Sciatic nerve (tissue), 2 donors: ENCODE measurements at regions not wholly inside any gene's neighbourhood (a gene's known extent, or its start where the extent isn't known, plus 50 kb on each side); places are given as distances from the start of the nearest gene placed in this dataset.

Experiments
- ATAC-seq: fragments of 200-7000 bp; cut with Tn5 transposase; one replicate; pipeline ENCODE4 v1.9.1; 2020; ENCODE audit warnings: mild to moderate bottlenecking, moderate library complexity
- DNase-seq: peaks from one replicate; pipeline ENCODE4 v3.0.0-alpha.2; 2020; ENCODE audit warnings: low spot score
- intact Hi-C: fragments of 100-400 bp; cut with DNase I; formaldehyde crosslinking; loops from one replicate; pipeline ENCODE4 v1.14.2; 2022
- donor health status: DM: no; HTN: no; CAD: no.
- donor health status: DM: no; HTN: no; CAD: no.

DNA sequence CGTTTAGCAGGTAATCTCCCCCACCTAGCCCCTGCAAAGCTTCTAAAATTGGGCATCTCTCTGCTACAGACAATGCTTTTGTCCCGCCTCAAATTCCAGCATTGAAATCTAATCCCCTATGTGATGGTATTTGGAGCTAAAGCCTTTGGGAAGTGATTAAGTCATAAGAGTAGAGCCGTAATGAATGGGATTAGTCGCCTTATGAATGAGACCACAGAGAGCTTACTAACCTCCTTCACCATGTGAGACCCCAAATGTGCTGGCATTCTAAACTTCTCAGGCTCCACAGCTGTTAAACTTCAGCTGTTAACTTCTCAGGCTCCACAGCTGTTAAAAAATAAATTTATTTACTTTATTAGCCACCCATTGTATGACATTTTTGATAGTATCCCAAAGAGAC lies 374.2 kb upstream of the BCHE start:
- intact Hi-C loops = no loop called here
- DNase-seq = no peak

DNA sequence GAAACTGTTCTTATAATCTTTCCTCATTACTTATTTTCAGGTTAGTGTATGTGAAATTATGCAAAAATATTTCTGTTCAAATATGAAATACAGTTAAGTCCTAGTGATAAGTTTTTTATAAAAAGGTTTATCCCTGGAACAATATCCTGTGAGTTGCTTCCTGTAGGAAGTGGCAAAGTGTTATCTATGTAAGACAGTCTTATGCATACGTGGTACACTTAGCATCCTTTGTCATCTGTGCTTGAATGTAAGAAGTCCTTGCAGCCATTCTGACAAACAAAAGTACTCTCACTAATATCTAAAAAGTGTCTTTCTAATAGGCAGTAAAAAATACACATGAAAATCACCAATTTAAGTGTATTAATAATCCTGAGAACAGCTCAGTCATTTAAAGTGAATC lies 372.5 kb upstream of the BCHE start:
- no peak for ATAC-seq
- DNase-seq = no peak
- intact Hi-C loops = no loop called here

More for the DNA sequence above, 374.2 kb upstream of the BCHE start:
- no peak for ATAC-seq

DNA sequence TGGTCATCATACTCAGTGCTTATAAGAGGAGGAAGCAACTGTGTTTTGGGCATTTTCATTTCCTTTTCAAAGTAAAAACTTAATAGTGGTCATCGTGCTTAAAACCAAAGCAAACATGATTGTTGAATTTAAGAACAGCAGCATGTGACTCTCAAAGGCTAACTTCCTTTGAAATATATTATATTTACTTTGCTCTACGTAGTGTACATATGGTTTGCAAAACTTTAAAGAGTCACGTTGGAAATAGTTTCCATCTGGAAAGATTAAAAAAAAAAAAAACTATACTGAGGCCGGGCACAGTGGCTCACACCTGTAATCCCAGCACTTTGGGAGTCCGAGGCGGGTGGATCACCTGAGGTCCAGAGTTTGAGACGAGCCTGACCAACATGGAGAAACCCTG lies 367.9 kb upstream of the BCHE start:
- intact Hi-C loops = no loop called here
- no peak for ATAC-seq
- DNase-seq = no peak

DNA sequence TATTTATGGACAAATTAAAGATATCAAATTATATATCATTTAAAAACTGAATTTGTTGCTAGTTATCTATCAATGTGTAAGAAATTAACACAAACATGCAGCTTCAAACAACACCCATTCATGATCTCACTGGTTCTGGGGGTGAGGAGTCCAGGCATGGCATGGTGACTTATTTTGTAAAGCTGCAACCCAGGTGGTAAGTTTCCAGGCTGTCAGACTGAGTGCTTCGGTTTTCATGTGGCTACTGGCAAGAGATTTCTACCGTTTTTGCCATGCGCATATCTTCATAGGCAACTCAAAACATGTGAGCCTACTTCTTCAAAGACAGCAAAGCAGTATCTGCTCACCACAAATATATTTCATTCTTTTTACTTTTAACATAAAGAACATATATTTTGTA lies 364.3 kb upstream of the BCHE start:
- intact Hi-C loops = no loop called here
- DNase-seq (no peak), ATAC-seq (no peak)

DNA sequence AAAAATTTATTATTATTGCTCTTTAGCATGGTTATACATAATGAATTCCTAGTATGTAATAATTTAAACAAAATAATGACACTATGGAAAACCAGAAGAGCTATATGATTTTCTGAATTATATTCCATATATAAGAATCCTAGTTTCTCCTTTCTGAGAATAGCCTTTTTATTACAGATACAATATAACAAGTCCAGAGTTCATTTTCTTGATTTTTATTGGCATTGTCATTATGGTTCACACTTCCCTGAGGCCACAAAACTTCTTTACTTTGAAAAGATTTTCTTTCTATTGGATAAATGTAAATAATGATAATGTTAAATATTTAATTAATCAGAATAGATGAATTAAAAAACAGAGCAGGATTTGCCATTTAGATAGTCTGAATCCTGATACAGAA lies 362.3 kb upstream of the BCHE start:
- intact Hi-C loops = no loop called here
- no peak for ATAC-seq
- no peak for DNase-seq

DNA sequence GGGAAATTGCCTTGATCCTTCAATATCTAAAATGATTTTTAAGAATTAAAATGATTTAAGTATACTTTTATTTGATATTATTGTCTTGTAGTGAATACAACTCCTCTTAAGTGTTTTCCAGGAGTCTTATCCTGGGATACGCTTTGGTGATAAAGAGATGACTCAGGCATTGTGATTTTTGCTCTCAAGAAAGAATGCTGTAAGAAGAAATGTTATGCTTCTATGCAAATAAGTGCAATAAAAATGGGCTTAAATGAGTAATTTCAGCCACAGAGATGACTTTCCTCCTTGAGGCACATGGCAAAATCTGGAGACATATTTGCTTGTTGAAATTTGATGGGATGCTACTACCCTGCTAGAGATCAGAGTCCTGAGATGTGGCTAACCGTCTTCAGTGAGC lies 358.6 kb upstream of the BCHE start:
- ATAC-seq (no peak), DNase-seq (no peak)
- intact Hi-C loops = no loop called here

DNA sequence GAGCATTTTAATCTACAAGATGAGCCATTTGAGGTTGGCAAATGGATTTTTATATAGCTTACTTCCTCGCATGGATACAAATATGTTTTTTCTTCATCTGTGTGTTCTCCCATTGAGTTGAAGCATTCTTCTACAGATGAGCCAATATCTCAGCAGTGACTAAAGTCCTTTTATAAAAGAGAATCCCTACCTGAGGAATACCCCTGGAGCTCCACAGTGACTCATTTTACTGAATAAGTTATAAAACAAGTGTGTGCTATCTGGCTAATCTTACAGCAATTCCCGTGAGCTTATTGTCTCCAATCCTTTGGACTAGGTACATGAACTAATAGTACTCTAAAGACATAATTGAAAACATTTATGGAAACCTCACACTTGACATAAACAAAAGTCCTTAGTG lies 354.2 kb upstream of the BCHE start:
- ATAC-seq (no peak), DNase-seq (no peak)
- intact Hi-C loops = no loop called here

DNA sequence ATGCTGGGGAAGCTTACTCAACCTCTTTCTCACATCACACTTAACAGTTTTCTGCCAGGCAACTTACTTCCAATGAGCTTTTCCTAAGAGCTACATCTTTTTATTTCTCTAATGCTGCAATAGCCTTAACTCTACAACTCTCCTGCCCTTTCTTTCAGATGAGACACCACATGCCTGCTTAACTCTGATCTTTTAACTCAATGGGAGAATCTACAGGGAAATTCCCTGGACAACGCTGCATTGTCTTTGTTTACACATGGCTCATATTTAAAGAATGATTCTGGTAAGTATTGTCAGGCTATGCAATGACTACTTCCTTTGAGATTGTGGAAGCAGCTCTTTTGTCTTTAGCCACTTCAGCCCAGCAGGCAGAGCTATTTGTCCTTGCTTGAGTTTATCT lies 353.1 kb upstream of the BCHE start:
- intact Hi-C loops = no loop called here
- ATAC-seq (no peak), DNase-seq (no peak)

DNA sequence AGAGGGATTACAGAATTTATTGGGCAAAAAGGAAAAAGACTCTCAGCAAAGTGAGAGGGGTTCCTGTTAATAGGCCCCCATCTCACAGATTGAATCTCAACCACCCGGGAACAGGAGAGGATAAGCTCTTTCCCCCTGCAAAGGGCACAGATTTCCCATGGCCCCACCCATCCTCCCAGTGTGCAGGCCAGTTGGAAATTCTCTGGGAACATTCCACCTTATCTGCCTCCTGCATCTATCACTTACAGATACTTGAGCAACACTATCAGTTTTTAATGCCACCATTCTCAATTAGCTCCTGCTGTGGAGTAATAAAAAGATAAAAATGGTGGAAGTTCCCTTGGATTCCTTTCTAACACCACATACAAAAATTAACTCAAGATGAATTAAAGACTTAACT lies 350.0 kb upstream of the BCHE start:
- intact Hi-C loops = no loop called here
- ATAC-seq = no peak

DNA sequence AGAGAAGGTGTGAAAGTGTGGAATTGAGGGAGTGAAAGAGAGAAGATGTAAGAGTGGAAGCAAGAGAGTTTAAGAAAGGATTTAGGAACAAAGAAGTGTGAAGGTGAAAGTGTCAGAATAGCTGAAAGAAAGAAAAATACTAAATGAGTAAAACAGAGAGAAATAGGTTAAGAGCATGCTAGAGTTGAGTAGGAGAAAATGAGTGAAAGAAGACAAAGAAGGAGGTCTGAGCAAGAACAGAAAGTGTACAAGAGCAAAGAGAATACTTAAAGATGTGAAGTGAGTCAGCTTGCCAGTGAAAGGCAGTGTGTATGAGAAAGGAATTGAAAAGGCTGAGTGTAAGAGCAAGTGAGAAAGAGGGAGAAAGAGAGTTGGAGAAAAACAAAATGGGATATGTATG lies 348.8 kb upstream of the BCHE start:
- intact Hi-C loops = no loop called here
- ATAC-seq = no peak
- DNase-seq = no peak

More for the DNA sequence above, 350.0 kb upstream of the BCHE start:
- no peak for DNase-seq

DNA sequence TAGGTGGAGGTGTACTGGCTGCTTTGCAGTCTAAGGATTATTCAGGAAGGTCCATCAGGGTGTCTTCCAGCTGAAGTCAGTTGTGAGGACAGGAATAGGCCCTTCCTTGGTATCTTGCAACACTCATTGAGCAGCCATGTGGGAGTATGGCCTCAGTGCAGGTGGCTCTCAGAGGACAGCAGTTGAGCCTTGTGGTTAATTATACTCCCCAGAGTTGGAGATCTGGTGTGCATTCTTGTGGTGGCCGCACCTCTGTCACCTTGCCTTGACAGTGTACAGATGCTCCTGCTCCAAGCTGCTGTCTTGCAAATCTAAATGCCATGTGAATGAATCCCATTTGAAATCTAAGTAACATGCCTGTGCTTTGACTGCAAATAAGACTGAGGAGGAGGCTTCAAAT lies 339.9 kb upstream of the BCHE start:
- intact Hi-C loops = no loop called here
- ATAC-seq (no peak), DNase-seq (no peak)

DNA sequence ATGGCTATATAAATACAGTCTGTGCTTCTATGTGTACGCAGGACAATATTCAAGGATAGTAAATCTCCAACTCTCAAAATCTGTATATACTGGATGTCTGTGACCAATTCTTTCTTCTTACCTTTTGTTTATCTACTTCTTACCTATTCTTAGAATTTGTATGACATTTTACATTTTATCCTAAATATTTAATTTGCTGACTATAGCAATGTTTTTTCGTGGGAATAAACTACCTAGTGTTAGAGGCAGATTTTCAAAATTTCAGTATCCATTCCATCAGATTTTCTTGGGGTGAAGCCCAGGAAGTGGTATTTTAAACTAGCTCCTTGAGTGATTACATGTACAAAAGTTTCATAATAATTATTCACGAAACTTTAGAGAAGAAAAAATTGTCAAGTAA lies 334.5 kb upstream of the BCHE start:
- DNase-seq (no peak), ATAC-seq (no peak)
- intact Hi-C loops = no loop called here

DNA sequence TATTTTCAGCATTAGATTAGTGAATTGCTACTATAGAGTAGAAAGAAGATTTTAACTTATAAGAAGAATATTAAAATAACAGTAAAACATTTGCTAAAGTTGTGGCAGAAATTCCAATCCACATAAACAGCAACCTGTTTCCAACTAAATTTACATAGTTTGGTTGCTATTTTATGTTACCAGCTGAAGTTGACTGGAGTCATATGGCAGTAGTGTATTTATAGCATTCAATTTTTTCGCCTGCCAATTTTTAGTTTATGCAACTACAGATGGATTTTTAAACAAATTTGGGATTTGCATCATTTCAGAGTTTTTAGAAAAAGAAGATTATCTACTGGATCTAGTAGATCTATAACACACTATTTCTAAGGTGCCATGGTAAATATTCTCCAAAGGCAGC lies 332.5 kb upstream of the BCHE start:
- DNase-seq (no peak), ATAC-seq (no peak)
- intact Hi-C loops = no loop called here

DNA sequence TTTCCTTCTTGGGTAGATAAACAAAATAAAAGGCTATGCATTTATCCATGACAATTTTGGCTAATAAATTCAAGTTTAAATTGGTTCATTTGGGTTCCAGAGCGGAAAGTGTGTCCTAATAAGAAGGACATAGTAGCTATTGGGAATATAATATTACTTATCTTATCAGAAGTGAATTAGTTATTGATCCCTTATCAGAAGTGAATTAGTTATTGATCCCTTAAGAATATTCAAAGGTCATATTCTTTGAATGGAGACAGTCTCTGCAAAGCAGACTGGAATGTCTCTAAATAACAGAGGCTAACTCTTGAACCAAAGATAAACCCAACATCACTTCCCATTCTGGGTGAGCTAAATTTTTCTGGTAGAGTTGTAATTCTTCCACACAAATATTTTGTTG lies 290.7 kb upstream of the BCHE start:
- intact Hi-C loops = no loop called here
- DNase-seq (no peak), ATAC-seq (no peak)

DNA sequence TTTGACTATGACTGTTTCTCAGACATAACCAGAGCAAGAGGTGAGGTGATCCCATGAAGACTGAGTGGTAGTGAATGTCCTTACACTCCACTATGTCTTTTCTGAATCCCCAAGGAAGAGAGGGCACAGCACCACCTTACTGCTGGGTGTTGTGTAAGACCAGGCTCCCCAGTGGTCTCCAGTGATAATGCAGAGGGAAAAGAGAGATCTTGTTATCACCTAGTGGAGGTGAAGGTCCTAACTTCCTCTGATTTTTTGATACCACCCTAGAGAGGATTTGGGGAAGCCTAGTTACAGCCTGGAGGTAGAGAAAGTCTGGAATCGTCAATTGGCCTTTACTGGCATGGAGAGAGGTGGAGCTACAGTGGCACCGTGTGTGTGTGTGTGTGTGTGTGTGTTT lies 288.0 kb upstream of the BCHE start:
- no peak for ATAC-seq
- no peak for DNase-seq
- intact Hi-C loops = no loop called here

DNA sequence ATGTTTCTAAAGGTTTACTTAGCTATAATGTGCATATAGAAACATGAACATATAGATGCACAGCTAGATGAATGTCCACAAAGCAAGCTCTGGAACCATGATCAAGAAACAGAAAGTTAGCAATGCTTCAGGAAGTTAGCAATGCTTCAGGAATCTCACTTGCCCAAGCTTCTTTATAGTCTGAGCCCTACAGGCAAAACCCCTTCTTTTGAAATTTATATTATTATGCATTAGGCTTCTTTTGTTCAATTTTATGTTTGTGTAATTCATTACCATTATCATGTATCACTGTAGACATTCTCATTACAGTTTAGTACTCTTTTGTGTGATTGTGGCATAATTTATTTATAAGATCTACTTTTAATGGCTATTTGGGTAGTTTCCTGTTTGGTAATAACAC lies 286.4 kb upstream of the BCHE start:
- intact Hi-C loops = no loop called here
- ATAC-seq (no peak), DNase-seq (no peak)

DNA sequence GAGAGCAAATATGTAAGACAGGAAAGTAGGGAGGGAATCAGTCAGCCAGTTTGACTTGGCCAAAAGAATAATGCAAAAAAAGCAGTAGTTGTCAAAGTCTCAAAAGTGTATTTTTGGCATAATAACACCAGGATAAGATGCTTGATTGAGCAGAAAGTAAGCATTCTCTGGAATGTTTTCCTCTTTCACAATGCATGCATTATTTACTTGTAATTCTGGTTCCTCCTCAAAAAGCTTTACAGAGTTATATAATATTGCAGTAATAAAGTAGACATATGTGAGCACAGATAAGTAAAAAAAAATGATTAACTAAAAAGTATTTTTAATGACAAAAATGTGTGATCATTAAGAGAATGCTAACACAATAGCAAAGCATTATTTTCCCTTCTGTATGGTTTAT lies 285.9 kb upstream of the BCHE start:
- intact Hi-C loops = no loop called here
- no peak for ATAC-seq
- no peak for DNase-seq

DNA sequence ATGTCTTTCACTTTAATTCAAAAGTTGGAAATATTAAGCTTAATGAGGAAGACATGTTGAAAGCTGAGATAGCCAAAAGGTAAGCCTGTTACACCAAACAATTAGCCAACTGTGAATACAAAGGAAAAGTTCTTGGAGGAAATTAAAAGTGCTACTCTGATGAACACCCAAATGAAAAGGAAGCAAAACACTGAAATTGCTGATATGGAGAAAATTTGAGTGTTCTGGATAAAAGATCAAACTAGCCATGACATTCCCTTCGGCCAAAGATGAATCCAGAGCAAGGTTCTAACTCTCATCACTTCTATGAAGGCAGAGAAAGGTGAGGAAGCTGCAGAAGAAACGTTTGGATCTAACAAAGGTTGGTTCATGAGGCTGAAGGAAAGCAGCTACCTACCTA lies 280.8 kb upstream of the BCHE start:
- intact Hi-C loops = no loop called here
- no peak for DNase-seq
- no peak for ATAC-seq

DNA sequence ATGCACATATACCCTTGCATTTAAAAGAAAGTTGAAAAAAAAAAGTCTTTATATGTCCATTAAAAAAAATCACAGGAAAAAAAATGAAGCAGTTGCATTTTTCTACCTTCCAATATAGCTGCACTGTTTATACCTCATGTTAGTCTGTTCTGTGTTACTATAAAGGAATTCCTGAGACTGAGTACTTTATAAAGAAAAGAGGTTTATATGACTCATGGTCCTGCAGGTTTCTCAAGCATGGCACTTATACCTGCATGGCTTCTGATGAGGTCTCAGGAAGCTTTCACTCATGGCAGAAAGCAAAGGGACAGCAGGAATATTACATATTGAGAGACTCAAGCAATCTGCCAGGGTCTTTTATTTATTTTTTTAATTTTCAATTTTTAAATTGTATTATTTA lies 277.2 kb upstream of the BCHE start:
- ATAC-seq (no peak), DNase-seq (no peak)

DNA sequence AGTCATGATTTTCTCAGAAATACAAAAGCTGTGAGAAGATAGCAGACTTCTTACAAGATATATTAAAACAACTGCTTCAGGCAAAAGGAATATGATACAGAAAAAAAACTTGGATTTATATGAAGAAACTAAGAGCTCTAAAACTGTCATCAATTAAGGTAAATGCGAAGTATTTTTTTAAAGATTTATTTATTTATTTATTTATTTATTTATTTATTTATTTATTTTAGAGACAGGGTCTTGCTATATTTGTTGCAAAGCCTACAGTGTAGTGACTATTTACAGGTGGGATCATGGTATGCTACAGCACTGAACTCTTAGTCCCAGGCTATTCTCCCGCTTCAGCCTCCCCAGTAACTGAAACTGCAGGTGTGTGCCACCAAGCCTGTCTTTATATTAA lies 274.3 kb upstream of the BCHE start:
- intact Hi-C loops = no loop called here
- ATAC-seq (no peak), DNase-seq (no peak)

More for the DNA sequence above, 277.2 kb upstream of the BCHE start:
- intact Hi-C loops = no loop called here

DNA sequence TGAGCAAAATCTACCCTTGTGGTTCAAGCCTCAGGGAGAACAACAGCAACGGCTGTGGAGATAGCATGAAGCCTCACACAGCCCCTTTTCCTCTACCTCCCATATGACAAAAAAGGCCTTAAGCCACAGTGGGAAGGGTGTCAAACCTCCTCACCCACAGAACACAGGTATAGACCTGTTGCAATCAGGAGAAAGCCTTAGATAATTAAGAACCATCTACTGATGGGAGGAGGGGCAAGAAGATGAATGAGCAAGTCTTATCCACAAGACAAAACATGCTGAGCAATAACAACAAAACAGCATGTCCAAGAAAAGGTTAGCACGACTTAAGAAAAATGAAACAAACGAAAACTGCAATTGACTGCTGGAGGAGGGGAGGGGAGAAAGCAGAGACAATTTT lies 272.9 kb upstream of the BCHE start:
- DNase-seq (no peak), ATAC-seq (no peak)
- intact Hi-C loops = no loop called here

DNA sequence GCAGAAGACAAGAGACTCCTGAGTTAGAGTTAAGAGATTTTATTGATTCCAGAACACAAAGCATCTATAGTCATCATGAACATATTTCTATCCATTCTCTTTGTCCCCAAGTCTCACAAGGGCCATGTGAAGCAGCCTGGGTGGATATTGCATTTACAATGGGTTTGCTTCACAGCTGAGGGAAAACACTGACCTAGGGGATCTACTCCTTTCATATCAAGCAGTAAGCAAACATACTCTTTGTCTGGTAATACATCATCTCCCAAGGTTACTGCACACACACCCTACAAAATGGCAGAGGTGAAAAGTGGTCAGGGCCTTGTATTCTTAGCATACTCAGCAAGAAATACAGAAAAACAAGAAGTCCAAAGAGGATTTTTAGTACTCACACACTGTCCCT lies 267.7 kb upstream of the BCHE start:
- DNase-seq (no peak), ATAC-seq (no peak)
- intact Hi-C loops = loop anchor here (5.0 kb wide), 1 partner anchor 798 kb away; no protein-coding TSS in a partner anchor
